Muscle layer of duodenum (tissue), 2 donors: ENCODE measurements at regions not wholly inside any gene's neighbourhood (a gene's known extent, or its start where the extent isn't known, plus 50 kb on each side); places are given as distances from the start of the nearest gene placed in this dataset.

Source experiments
- H3K27ac ChIP-seq: one replicate; pipeline ENCODE4 v1.7.0; 2013; ENCODE audit warnings: mild to moderate bottlenecking, low read length
- H3K27me3 ChIP-seq: one replicate; pipeline ENCODE4 v1.7.0; 2013; ENCODE audit warnings: low read depth, mild to moderate bottlenecking, control low read depth, low read length
- H3K36me3 ChIP-seq, 2 donors: one replicate each; pipeline ENCODE4 v1.7.0; 2013; ENCODE audit warnings: low read length in 2 of 2, control low read depth in 1 of 2, mild to moderate bottlenecking in 1 of 2; ENCODE audit not compliant: insufficient read depth in 2 of 2, control insufficient read depth in 1 of 2
- H3K4me1 ChIP-seq, 2 donors: one replicate each; pipeline ENCODE4 v1.7.0; 2013; ENCODE audit warnings: low read length in 2 of 2, mild to moderate bottlenecking in 2 of 2, control low read depth in 1 of 2, moderate library complexity in 1 of 2; ENCODE audit not compliant: insufficient read depth in 2 of 2, control insufficient read depth in 1 of 2
- H3K4me3 ChIP-seq, 2 donors: one replicate each; pipeline ENCODE4 v1.7.0; 2013; ENCODE audit warnings: low read length in 2 of 2, low read depth in 1 of 2, mild to moderate bottlenecking in 1 of 2
- H3K9me3 ChIP-seq, 2 donors: one replicate each; pipeline ENCODE4 v1.7.0; 2013; ENCODE audit warnings: low read length in 2 of 2, control low read depth in 1 of 2, mild to moderate bottlenecking in 1 of 2; ENCODE audit not compliant: control insufficient read depth in 1 of 2
- donor health status: healthy.

DNA sequence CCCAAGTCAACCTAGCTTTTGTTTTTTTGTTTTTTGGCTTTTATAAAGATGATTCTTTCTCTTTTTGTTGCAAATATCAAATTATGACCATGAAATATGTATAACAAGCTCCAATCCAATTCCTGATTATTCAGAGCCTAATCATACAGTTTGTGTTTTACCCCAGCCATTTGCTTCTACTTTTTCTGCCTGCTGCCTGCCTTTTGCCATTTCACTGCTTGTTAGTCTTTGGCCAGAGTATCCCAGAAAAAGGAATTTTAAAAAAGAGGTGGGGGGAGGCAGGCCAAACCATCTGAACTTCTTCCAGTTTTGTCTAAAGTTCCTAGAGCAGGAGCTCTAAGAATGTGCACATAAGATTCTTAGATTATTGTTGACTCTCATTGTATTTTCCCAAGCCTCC, 211.9 kb upstream of the VRK2 start:
- no peaks in the 10 kb centered on the region for H3K27me3 ChIP-seq
- peaks cover 0 to 2% of the 10 kb centered on the region in 2 donors for H3K9me3 ChIP-seq
- H3K27ac ChIP-seq = no peak overlapping the region
- no peaks in the 10 kb centered on the region for H3K36me3 ChIP-seq
- no peak overlapping the region for H3K4me3 ChIP-seq
- no peaks in the 10 kb centered on the region for H3K4me1 ChIP-seq

- H3K27ac ChIP-seq = no peak overlapping the region
- no peaks in the 10 kb centered on the region for H3K4me1 ChIP-seq
- no peaks in the 10 kb centered on the region for H3K36me3 ChIP-seq
- H3K27me3 ChIP-seq = no peaks in the 10 kb centered on the region
- no peaks in the 10 kb centered on the region for H3K9me3 ChIP-seq
- H3K4me3 ChIP-seq = no peak overlapping the region
Measured at GRCh38 chr2:57842531-57842930, 204.1 kb upstream of the VRK2 start.

GRCh38 chr2:57843158-57843557, 203.4 kb upstream of the VRK2 start:
- Histone ChIP-seq H3K4me1 (no peaks in the 10 kb centered on the region), H3K4me3 (no peak overlapping the region), H3K27me3 (no peaks in the 10 kb centered on the region), H3K36me3 (no peaks in the 10 kb centered on the region), H3K27ac (no peak overlapping the region), H3K9me3 (no peaks in the 10 kb centered on the region)

DNA sequence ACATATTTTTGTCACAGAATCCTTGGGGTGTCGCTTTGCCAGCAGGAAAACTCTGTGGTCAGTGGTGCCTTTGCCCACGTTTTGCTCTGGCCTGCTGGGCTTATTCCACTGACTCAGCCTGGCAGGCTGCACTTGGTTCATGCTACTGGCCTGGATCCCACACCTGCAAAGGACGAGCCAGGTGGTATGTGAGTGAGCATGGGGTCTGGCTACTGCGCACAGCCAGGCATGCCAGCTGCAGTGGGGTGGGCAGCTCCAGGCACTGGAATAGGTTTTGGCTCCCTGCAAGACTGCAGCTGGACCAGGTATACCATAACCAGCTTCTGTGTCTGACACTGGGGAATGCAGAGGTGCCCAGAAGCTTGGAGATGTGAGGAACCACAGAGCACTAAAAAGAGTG, 197.9 kb upstream of the VRK2 start:
- Histone ChIP-seq H3K4me3 (no peak overlapping the region), H3K36me3 (no peaks in the 10 kb centered on the region), H3K27ac (no peak overlapping the region), H3K27me3 (no peaks in the 10 kb centered on the region), H3K9me3 (no peaks in the 10 kb centered on the region), H3K4me1 (no peaks in the 10 kb centered on the region)

DNA sequence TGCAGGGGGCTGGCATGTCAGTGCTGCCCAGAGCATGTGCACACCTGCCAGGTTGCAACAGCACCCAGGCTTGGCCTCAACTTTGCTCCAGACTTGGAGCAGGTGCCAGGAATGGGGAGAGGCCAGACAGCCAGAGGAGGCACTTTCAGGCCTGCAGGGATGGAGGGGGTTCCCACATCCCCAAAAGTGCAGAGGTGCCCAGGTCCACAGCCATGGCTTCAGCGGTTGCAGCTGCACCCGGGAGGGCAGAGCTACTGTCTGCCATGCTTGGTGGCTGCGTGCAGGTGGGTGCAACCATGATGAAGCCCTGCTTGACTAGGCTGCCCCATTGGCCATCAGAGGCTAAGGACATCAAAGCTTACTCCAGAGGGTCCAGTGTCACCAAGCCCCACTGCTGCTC, 196.8 kb upstream of the VRK2 start:
- no peaks in the 10 kb centered on the region for H3K27me3 ChIP-seq
- H3K4me1 ChIP-seq = no peaks in the 10 kb centered on the region
- H3K27ac ChIP-seq = no peak overlapping the region
- H3K4me3 ChIP-seq = no peak overlapping the region
- no peaks in the 10 kb centered on the region for H3K9me3 ChIP-seq
- H3K36me3 ChIP-seq = no peaks in the 10 kb centered on the region

GRCh38 chr2:57850415-57851130, 196.0 kb upstream of the VRK2 start:
- Histone ChIP-seq H3K36me3 (no peaks in the 10 kb centered on the region), H3K4me1 (no peaks in the 10 kb centered on the region), H3K27ac (no peak overlapping the region), H3K9me3 (no peaks in the 10 kb centered on the region), H3K27me3 (no peaks in the 10 kb centered on the region), H3K4me3 (no peak overlapping the region)

DNA sequence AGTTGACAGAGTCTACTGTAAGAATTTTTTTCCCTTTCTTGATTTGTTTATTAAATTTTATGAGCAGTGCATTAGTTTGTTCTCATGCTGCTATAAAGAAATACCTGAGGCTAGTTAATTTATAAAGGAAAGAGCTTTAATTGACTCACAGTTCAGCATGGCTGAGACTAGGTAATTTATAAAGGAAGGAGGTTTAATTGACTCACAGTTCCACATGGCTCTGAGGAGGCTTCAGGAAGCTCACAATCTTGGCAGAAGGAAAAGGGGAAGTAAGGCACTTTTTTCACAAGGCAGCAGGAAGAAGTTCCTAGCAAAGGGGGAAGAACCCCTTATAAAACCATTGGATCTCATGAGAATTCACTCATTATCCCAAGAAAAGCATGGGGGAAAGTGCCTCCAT, 191.4 kb upstream of the VRK2 start:
- H3K36me3 ChIP-seq = no peaks in the 10 kb centered on the region
- no peaks in the 10 kb centered on the region for H3K4me1 ChIP-seq
- H3K27ac ChIP-seq = no peak overlapping the region
- H3K4me3 ChIP-seq = no peak overlapping the region
- H3K27me3 ChIP-seq = no peaks in the 10 kb centered on the region
- H3K9me3 ChIP-seq = no peaks in the 10 kb centered on the region

GRCh38 chr2:57859755-57860154, 186.9 kb upstream of the VRK2 start:
- no peak overlapping the region for H3K4me3 ChIP-seq

DNA sequence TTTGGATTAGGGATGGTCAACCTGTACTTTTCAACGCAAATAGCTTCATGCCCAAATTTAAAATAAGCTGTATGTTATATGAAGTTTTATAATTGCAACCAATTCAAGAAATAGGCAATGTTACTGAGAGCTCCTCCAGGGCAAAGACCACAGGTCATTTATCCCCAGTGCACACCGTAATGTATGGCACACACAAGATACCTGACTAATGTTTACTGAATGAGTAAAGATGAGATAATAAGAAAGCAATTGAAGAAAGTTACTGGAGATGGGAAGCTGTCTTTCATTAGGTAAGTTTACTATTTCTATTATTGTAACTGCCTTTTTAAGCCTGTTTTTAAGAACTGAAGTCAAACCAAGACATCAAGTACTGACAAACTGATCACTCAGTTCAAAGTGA, 184.5 kb upstream of the VRK2 start:
- no peaks in the 10 kb centered on the region for H3K9me3 ChIP-seq
- H3K4me1 ChIP-seq = no peaks in the 10 kb centered on the region
- H3K27ac ChIP-seq = no peak overlapping the region
- H3K4me3 ChIP-seq = no peak overlapping the region
- no peaks in the 10 kb centered on the region for H3K27me3 ChIP-seq
- H3K36me3 ChIP-seq = no peaks in the 10 kb centered on the region

More at GRCh38 chr2:57859755-57860154, 186.9 kb upstream of the VRK2 start:
- Histone ChIP-seq H3K9me3 (no peaks in the 10 kb centered on the region), H3K27me3 (no peaks in the 10 kb centered on the region), H3K36me3 (no peaks in the 10 kb centered on the region), H3K4me1 (no peaks in the 10 kb centered on the region), H3K27ac (no peak overlapping the region)

DNA sequence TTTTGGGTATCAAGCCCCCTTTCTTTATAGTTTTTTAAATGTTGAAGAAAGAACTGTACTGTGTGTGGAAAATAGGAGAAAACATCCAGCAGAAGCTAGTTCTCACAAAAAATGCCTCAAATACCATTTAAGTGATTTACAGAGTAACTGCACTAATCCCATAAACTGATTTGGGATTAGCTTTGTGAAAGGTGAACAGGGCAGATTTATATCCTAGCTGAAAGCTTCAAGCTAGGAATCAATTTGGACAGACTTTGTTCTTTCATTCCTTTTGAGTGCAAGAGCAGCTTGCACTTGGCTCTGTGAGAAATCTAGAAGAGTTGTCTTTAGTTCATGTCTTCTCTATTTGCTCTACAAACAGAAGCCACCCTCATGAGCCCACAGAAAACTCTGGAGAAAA, 183.9 kb upstream of the VRK2 start:
- Histone ChIP-seq H3K4me3 (no peak overlapping the region), H3K9me3 (no peaks in the 10 kb centered on the region), H3K27me3 (no peaks in the 10 kb centered on the region), H3K36me3 (no peaks in the 10 kb centered on the region), H3K4me1 (no peaks in the 10 kb centered on the region), H3K27ac (no peak overlapping the region)

DNA sequence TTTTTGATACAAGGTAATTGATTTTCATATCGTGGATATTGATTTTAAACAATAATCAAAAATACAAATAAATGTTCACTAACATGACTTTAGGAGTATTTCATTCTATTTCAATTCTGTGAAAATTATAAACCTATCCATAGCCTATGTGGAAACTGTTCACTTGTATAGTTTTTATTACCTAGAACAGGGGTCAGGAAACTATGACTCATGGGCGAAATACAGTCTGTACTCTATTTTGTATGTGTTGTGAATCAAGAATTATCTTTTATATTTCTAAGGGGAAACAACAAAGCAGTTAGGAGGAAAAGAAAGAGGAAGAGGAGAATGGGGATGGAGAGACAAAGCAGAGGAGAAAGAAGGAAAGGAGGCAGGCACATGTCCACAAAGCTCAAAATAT, 181.7 kb upstream of the VRK2 start:
- Histone ChIP-seq H3K36me3 (no peaks in the 10 kb centered on the region), H3K4me3 (no peak overlapping the region), H3K27ac (no peak overlapping the region), H3K9me3 (no peaks in the 10 kb centered on the region), H3K4me1 (no peaks in the 10 kb centered on the region), H3K27me3 (no peaks in the 10 kb centered on the region)

- Histone ChIP-seq H3K4me3 (no peak overlapping the region), H3K36me3 (no peaks in the 10 kb centered on the region), H3K4me1 (no peaks in the 10 kb centered on the region), H3K9me3 (no peaks in the 10 kb centered on the region), H3K27me3 (no peaks in the 10 kb centered on the region), H3K27ac (no peak overlapping the region)
Measured at GRCh38 chr2:57867730-57868129, 178.9 kb upstream of the VRK2 start.
